ENCODE measurements at regions not wholly inside any gene's neighbourhood (a gene's known extent, or its start where the extent isn't known, plus 50 kb on each side); places are given as distances from the start of the nearest gene placed in this dataset.

DNA sequence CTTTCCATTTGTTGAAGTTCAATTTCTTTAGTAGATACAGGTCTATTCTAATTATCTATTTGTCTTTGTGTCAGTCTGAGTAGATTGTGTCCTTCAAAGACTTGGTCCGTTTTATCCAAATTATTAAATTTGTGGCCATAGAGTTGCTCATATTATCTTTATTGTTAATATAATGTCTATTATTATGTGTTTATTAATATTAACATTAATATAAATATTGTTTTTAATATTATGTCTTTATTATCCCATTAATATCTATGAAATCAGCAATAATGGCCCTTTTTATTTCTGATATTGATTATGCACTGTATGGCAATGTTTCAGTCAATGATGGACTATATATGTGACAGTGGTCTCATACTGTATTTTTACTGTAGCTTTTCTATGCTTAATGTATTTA is 2067.3 kb upstream of the AGA start:
- DNase-seq, result no peak

DNA sequence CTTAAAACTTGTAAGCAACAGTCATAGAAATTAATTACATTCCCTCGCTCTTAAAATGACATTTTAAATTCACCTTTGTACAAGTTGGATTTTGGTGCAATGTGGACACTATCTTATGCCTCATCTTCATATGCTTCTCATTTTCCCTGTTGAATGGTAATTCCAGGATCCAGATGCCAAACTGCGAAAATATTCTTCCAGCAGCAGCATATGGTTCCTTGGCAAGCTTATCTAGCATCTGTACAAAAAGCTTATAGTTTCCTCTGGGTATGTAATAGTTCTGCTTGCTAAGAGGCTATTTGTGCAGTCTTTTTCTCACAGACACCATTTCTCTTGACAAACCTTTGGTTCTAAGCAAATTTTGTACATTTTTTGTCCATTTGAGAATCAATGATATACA is 2079.7 kb upstream of the AGA start:
- no peak for DNase-seq

DNA sequence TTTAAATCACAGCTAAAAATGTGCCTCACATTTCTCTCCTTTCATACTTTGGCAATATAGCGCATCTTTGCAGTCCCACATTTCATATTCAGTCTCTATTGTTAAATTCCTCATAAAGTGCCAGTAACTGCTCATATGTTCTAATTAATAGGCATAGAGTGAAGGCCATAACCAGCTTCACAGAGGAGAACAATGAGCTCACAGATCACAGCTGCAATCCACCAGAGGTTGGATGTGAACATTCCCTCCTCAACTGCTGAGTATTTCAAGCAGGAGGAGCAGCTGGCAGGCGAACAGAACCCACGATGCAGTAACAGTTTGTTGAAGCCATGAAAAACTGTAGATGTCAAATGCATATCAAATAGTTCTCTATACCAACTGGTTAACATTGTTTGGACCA is 2088.7 kb upstream of the AGA start:
- no peak for DNase-seq

DNA sequence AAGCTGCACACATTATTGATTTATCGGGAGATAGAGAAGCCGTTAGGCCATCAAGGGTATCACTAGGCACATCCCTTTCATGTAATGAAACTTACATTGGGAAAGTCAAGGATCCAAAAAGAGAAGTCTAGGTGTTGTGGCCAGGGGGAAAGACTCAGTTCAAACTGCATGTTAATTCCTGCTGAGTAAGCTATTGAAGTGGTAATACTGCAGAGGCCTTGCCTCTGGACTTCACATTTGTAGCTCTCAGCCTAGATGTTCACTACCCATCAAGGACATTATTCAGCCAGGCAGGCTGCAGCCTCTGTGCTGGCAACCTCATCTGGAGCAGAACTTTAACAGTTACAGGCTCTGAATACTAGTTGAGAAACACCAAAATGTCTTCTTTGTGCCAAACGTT is 2094.5 kb upstream of the AGA start:
- DNase-seq, result no peak

DNA sequence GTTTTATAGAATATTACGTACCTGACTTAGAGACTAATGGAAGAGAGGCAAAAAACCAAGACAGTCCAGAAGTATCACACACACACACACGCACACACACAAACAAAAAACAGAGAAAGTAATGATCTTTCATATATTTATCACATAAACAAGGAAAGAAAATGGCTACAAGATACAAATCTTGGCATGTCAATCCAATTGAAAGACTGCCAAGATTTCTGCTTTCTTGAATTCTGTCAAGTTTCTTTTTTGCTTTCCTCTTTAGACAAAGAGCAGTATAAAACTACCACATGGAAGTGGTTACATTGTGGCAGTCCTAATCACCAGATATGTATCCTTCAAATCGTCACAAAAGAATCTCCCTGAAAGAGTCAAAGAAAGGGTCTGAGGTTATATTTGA is 2097.4 kb upstream of the AGA start:
- DNase-seq, result no peak

DNA sequence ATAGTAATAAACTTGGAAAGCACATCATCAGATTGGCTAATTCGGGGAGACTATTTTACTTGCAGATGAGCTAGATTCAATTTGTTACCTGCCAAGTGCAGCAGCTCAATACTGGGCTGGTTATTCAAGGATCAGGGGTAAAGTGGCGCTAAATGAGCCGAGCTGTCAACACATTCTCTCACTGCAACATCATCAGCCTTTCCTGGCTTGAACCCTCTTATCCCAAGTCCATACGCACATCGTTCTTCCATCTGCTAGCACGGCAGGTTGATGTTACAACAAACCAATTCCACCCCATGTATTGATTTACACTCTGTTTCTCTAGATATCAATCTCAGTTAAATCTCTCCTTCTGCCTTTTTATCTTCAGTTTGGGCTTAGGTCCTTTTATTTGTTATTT is 2101.5 kb upstream of the AGA start:
- no peak for DNase-seq

DNA sequence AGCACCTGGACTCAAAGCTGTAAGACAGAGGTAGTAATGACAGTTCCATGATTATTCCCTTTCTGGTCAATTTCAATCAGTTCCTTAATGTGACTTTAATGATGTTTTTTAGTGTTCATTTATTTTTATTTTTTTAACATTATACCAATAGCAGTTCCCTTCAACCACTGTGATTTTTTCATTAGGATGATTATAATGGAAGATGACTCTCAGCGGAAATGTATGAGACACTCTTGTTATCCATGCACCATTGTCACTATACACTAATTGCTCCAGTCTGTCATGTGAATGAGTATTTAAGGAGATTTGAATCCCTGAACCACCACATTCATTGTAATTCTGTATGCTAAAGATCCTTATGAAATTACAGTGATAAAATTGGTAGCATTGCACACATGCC is 2102.3 kb upstream of the AGA start:
- no peak for DNase-seq

DNA sequence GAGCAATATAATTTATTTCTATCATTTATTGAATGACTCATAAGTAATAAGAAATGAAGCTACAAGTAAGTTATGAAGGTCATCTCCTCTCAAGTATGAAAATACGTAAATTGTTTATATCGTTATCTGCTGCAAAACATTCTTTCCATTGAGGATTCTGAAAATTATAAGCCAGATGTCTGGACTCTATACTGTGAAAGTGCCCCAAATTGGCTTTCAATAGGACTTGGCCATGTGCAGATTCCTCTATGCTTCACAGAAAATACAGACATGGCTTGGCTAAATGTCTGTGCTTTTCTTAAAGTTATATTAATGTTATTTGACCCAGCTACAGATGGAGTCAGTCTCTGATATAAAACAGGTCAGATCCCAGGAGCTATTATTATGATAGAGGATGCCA is 2109.9 kb upstream of the AGA start:
- no peak for DNase-seq

DNA sequence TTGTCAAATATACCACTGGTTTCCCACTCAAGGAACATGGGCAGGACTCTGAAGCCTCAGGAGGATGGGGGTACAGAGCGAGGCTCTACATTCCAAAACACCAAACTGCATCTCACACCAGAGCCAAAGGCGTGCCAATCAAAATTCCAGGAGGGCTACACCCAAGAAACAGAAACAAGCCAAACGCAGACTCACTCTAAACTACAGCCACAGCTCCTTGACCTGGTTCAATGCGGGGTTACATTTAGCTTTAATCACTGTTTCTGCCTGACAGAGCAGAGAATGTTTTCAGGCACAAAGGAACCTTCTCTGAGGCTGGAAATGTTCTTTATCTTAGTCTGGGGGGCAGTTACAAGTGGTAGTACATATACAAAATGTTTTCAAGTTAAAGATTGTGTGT is 2121.5 kb upstream of the AGA start:
- no peak for DNase-seq

DNA sequence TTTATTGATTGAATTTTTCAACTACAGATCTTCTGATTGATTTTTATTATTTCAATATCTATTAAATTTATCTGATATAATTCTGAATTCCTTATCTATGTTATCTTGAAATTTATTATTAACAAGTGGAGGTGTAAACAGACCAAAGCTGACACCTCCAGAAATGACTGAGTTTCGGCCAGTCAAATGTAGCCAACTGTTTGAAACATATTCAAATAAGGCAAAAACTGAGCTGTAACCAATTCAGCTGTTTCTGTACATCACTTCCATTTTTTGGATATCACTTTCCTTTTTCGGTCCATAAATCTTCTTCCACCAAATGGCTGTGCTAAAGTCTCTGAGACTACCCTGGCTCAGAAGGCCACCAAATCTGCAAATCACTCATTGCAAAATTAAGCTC is 2127.3 kb upstream of the AGA start:
- DNase-seq, result no peak

DNA sequence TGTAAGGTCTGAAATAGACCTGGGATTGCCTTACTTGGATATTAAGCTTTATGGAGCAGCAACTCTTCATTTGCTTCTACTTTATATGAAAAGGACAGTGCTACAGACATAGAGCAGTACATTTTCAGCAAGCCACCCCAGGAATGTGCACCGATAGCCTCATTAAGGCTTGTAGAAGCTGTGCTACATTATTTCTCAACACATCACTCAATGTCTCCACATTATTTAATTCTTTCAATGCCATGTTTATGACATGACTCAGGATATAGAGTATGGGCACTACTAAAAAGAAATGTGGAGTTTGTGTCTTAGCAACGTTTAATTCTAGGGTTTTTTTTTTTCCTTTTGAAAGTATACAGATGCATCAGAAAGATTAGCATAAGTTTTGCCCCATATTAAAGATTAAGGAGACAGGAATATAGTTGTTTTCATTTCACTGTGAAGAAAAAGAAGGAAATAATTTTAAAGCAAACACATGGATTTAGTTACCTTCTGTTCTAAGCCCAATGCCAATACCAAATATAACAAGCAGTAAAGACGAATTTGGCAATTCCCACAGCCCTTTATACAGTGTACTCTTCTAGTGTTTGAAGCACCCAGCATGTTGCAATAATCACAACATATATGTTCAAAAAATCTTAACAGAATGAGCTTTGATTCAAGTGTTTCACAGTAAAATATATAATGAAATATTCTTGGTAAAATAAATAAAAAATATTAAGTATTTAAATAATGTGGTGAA is 2140.1 kb upstream of the AGA start:
- DNase-seq, result no peak

DNA sequence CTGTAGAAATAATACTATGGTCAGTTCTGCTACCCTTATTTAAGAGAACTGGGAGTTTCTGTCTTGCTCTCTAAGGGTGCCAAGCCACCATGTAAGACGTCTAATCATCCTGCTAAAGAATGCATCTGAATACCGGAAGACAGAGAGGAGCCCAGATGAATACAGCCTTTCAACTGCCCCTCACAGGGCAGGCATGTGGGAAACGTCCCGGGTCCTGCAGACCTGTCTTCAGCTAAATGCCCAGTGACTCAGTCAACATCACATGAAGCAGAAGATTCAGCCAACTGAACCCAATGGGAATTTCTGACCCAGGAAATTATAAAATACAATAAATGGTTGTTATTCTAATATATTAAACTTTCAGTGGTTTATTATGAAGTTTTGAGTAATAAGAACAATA is 2141.0 kb upstream of the AGA start:
- DNase-seq, result no peak

DNA sequence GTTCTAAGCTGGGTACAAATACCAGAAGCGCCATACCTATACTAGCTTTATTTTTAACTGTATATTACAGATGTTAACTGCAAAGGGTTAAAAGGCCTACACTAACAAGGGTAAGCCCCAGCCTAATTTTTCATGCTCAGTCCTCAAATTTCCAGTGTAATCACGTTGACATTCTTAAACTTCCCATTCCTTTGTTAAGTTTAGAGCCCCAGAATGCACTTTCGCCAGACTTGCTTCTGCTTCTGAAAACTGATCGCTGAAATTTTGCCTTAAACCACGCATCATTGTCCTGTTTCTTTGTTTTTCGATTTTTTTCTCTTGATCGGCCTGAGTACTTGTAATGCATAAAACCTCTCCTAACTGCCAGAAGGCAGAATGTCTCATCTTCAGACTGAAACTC is 2141.9 kb upstream of the AGA start:
- no peak for DNase-seq

DNA sequence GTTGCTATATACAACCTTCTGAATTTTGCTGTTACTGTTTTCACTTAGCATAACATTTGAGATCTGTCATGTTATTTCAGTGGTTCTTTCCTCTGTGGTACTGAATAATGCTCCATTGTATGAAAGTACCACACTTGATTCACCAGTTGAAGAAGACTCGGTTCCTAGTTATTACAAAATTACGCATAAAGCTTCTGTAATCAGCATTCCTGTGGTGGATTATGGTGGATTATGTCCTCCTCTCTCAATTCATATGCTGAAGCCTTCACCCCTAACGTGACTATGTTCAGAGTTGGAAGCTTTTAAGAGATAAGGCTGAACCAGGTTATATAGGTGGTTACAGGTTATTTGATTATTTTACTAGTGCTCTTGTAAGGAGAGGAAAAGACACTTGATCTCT is 2143.5 kb upstream of the AGA start:
- no peak for DNase-seq

DNA sequence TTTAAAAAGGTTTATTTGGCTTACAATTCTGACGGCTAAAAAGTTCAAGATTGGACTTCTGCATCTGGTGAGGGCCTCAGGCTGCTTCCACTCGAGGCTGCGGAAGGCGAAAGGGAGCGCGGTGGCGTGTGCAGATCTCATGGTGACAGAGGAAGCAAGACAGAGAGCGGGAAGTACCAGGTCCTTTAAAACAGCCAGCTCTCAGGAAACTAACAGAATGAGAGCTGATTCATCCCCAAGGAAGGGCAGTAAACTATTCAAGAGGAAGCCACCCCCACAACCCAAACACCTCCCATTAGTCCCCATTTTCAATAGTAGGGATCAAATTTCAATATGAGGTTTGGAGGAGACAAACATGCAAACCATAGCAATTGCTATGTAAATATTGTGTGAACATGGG is 2144.2 kb upstream of the AGA start:
- DNase-seq, result no peak

DNA sequence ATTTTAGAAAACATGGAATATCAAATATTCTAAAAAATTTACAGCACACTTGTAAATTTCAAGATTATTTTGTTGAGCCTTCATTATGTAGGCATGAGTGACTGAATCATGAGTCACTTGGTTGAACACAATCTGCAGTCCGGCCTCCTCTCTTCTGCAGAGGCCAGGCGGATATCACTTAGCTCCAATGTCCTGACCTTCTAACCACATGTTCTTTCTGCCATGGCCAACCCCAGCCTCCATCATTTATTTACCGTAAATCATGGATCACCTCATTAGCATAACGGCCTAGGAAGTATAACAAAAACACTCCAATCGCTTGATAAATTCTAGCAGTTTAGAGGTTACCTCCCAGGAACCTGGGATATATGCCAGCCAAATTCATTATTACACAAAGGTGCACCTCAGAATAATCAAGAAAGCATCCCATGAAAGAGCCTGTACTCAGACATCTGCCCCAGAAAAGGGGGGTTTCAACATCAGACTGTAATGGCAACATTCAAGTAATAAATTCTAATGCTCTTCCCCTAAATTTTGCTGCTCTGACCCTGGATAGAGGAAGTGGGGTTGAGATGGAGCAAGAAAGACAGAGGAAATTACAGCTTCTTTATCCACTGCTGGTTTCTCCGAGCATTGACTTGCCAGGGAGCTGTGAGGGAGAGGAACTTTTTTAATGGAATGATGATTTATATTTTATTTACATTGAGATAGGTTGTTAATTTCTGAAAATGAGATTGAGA is 2153.6 kb upstream of the AGA start:
- no peak for DNase-seq

DNA sequence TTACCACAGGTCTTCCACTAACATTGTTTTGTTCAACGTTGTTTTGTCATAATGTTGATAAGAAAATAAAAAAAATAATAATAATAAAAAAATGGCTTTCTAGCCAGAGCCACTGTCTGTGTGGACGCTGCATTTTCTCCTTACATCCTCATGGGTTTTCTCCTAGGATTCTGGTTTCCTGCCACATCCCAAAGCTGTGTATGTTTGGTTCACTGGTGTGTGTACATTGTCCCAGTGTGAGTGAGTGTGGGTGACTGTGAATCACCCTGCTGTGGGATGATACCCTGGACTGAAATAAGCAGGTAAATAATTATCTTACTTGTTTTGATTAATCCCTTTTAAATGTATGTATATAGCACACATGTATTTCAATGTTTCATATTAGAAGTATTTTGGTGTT is 2154.4 kb upstream of the AGA start:
- DNase-seq, result no peak

DNA sequence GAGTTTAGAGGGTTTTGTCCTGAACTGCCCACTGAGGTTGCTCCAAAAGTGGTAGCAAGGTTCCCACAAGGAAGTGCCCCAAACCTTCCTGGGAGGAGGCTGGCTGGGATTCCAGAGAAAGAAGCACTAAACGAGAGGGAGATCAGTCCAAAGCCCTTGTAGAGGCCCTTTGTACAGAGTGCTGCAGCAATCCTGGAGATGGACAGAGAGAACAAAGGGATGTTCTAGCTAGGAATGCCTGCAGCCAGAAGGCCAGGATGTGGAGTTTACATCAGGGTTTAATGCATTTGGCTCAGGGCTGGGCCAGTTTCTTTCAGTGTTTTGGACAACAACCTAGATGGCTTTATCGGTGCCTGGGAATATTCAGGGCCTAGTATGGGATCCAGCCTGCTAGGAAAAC is 2155.1 kb upstream of the AGA start:
- no peak for DNase-seq

DNA sequence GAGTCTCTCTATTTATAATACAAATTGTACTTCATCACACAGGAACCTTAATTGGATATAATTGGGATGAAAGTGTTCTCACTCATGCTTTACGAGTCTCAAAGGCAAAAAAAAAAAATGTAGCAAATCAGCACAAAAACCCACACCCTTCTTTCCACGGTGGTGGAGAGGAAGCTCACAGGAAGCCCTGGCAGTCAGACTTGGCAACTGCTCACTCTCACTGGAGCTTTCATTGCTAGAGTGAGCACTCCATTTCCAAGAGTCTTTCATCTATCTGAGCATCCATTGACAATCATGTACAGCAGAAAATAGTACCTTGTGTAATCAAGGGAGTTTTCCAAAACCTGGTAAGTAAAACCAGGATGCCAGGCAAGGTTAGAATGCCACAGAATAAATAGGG is 2159.4 kb upstream of the AGA start:
- no peak for DNase-seq

DNA sequence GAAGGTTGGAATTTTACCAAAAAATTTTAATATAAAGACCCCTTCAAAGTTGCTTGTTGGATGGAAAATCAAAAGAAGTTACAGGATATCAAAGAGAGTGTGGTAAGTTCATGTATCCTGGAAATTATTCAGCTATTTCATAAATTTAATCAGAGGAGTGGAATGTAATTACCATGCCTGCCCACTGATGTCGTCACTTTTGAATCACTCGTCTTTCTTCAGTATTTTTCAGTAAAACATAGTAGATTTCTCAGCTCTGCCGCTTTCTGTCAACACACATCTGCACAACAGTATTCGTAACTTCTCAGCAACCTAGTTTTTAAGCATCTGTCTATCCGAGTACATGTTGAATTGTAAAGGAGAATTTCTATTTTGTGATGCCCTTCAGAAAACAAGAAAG is 2163.0 kb upstream of the AGA start:
- no peak for DNase-seq

DNA sequence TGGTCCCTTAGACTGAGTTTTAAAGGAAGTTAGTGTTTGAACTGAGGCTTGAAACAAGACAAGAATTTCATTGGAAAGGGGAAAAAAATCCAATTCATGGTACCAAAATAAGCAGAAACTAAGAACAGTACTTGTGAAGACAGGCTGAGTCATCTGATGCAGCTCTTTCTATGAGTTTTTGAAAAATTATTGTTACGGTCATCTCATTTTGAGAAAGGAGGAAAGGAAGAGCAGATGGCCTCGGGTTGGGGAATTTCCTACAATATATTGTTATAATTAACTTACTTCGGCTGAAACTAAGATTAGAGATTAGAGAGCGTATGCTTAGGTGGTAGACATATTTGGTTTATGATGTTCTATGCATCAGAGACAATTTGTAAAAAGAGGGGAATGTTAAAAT is 2164.8 kb upstream of the AGA start:
- DNase-seq, result no peak

DNA sequence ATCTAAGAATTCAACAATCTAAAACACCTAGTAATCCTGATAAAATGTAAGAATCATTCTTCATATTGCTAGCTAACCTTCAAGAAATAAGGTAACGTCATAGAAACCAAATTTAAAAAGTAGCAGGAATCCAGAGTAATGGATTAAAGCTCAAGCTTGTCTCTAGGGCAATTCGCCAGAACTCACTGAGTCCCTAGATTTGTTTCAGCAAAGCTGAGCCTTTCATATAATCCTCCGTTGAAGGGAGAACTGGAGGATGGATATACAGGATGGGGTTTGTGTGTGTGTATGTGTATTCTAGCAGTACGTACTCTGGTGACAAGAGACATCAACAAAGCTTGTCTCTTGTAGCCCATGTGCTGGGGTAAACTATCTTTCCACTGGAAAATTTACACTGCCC is 2173.5 kb upstream of the AGA start:
- DNase-seq, result no peak

DNA sequence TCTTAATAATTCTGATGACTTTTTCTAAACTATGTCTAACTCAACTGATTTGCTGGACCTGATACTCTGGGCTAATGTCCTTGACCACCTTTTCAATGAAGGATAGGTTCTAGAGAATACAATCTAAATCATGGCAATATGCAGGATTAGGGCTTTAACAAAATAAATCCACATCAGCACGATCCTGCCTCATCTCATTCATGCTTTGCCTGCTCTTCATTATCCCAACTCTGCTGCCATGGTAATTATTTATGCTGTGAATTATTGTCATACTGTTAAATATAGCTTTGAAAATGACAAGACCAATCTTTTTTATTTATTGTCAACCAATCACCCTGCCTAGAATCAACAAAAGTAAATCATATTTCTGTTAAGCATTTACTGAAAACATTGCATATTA is 2176.7 kb upstream of the AGA start:
- no peak for DNase-seq

DNA sequence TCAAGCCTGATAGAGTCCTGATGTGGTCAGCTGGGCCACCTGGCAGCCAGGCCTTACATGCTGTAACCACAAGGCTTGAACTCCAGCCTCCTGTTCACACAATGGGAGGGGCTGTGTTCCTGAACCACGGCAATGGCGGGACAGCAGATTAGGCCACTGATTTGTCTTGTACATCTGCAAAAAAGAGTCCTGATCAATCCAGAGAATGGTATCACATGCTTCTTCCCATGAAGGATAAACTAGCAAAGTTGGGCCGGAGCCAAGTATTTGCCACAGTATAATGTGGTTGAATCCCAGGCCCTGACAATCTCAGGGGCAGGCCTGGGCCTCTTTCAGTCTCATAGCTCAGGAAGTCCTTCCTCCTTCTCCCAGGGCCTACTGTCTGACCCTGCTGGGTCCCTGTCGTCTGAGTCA is 2182.5 kb upstream of the AGA start:
- no peak for DNase-seq

DNA sequence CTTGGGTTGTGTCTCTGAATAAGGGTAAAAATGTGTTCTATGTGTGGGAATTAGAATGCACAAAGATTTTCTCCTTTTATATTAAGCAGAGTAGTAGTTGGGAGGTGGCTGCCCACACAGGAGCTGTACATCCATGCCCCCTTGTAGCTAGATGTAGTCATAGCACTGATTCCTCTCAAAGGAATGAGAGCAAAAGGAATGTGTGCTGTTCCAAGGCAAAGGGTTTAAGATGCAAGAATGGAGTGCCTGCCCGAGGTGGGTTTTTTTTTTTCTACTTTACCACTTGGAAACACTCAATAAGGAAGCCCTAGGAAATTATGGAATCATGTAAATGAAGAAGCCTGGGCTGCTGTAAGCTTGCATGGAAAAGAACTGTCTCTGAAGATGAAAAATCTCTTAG is 2183.2 kb upstream of the AGA start:
- no peak for DNase-seq

Measured in activated effector memory CD4-positive, alpha-beta T cell treated with Interleukin-2 at 50 U/mL for 16 hours (primary cell).